ENCODE measurements at regions not wholly inside any gene's neighbourhood (a gene's known extent, or its start where the extent isn't known, plus 50 kb on each side); places are given as distances from the start of the nearest gene placed in this dataset.

GRCh38 chr4:121479808-121480207 lies 99.0 kb upstream of the QRFPR start:
- no peak for TF ChIP-seq CTCF (IDR thresholded peaks at IDR 0.05; ENCODE audit: insufficient read depth, low read length, poor library complexity, severe bottlenecking)
- Histone ChIP-seq H3K27me3 (replicated peaks; ENCODE audit: control insufficient read depth, insufficient read depth, low read length) (no peaks in the 10 kb centered on the region), H3K4me3 (replicated peaks; ENCODE audit: low read depth, low read length) (no peak overlapping the region), H3K36me3 (ENCODE audit: control insufficient read depth, insufficient read depth, low read length) (no peaks in the 10 kb centered on the region)
- DNase-seq (ENCODE audit: extremely low read depth, insufficient read length) = no peak

- Histone ChIP-seq H3K36me3 (ENCODE audit: control insufficient read depth, insufficient read depth, low read length) (no peaks in the 10 kb centered on the region), H3K4me3 (replicated peaks; ENCODE audit: low read depth, low read length) (no peak overlapping the region), H3K27me3 (replicated peaks; ENCODE audit: control insufficient read depth, insufficient read depth, low read length) (no peaks in the 10 kb centered on the region)
- no peak for TF ChIP-seq CTCF (IDR thresholded peaks at IDR 0.05; ENCODE audit: insufficient read depth, low read length, poor library complexity, severe bottlenecking)
- no peak for DNase-seq (ENCODE audit: extremely low read depth, insufficient read length)
Observed at GRCh38 chr4:121477480-121477879, 96.7 kb upstream of the QRFPR start.

GRCh38 chr4:121477079-121477478 lies 96.3 kb upstream of the QRFPR start:
- Histone ChIP-seq H3K27me3 (replicated peaks; ENCODE audit: control insufficient read depth, insufficient read depth, low read length) (no peaks in the 10 kb centered on the region), H3K4me3 (replicated peaks; ENCODE audit: low read depth, low read length) (no peak overlapping the region), H3K36me3 (ENCODE audit: control insufficient read depth, insufficient read depth, low read length) (no peaks in the 10 kb centered on the region)
- no peak for TF ChIP-seq CTCF (IDR thresholded peaks at IDR 0.05; ENCODE audit: insufficient read depth, low read length, poor library complexity, severe bottlenecking)
- DNase-seq (ENCODE audit: extremely low read depth, insufficient read length) = no peak

- H3K4me3 ChIP-seq (replicated peaks; ENCODE audit: low read depth, low read length) = no peak overlapping the region
- no peaks in the 10 kb centered on the region for H3K36me3 ChIP-seq (ENCODE audit: control insufficient read depth, insufficient read depth, low read length)
- H3K27me3 ChIP-seq (replicated peaks; ENCODE audit: control insufficient read depth, insufficient read depth, low read length) = no peaks in the 10 kb centered on the region
- no peak for DNase-seq (ENCODE audit: extremely low read depth, insufficient read length)
- TF ChIP-seq CTCF (IDR thresholded peaks at IDR 0.05; ENCODE audit: insufficient read depth, low read length, poor library complexity, severe bottlenecking) = no peak
Observed at GRCh38 chr4:121472937-121473721, 92.3 kb upstream of the QRFPR start.

GRCh38 chr4:121464854-121465253 lies 84.0 kb upstream of the QRFPR start:
- Histone ChIP-seq H3K27me3 (replicated peaks; ENCODE audit: control insufficient read depth, insufficient read depth, low read length) (no peaks in the 10 kb centered on the region), H3K4me3 (replicated peaks; ENCODE audit: low read depth, low read length) (no peak overlapping the region), H3K36me3 (ENCODE audit: control insufficient read depth, insufficient read depth, low read length) (no peaks in the 10 kb centered on the region)
- DNase-seq (ENCODE audit: extremely low read depth, insufficient read length) = no peak
- no peak for TF ChIP-seq CTCF (IDR thresholded peaks at IDR 0.05; ENCODE audit: insufficient read depth, low read length, poor library complexity, severe bottlenecking)

All from GM06990 (cell line).